Lung (tissue), 11 donors: ENCODE measurements at regions not wholly inside any gene's neighbourhood (a gene's known extent, or its start where the extent isn't known, plus 50 kb on each side); places are given as distances from the start of the nearest gene placed in this dataset.

Source experiments
- ATAC-seq: fragments of 200-7000 bp; cut with Tn5 transposase; one replicate; pipeline ENCODE4 v1.9.1; 2020; ENCODE audit warnings: moderate number of reproducible peaks; ENCODE audit not compliant: insufficient read depth, low FRiP score
- DNase-seq, 3 donors: peaks; one replicate each; pipeline ENCODE4 v3.0.0-alpha.2; 2013 to 2017
- H3K27ac ChIP-seq, 2 donors: one replicate each; pipeline ENCODE4 v1.5.1; 2013; ENCODE audit warnings: mild to moderate bottlenecking in 2 of 2, moderate library complexity in 2 of 2, control low read depth in 1 of 2, inconsistent platforms in 1 of 2, low read depth in 1 of 2, low read length in 1 of 2
- H3K27me3 ChIP-seq, 3 donors: one replicate each; pipeline ENCODE4 v1.5.1; 2013; ENCODE audit warnings: low read length in 2 of 3; ENCODE audit not compliant: control insufficient read depth in 3 of 3, insufficient read depth in 3 of 3
- H3K36me3 ChIP-seq, 4 donors: one replicate each; pipeline ENCODE4 v1.5.1; 2013; ENCODE audit warnings: low read length in 4 of 4, mild to moderate bottlenecking in 1 of 4, moderate library complexity in 1 of 4; ENCODE audit not compliant: control insufficient read depth in 4 of 4, insufficient read depth in 4 of 4
- H3K4me1 ChIP-seq, 5 donors: one replicate each; pipeline ENCODE4 v1.5.1; 2013; ENCODE audit warnings: low read length in 5 of 5, mild to moderate bottlenecking in 2 of 5, moderate library complexity in 1 of 5; ENCODE audit not compliant: control insufficient read depth in 5 of 5, insufficient read depth in 5 of 5
- H3K4me3 ChIP-seq: one replicate; pipeline ENCODE4 v1.5.1; 2013; ENCODE audit warnings: mild to moderate bottlenecking, control low read depth, moderate library complexity
- H3K9ac ChIP-seq, 2 donors: one replicate each; pipeline ENCODE4 v1.5.1; 2013; ENCODE audit warnings: low read length in 2 of 2, control low read depth in 1 of 2; ENCODE audit not compliant: insufficient read depth in 1 of 2
- H3K9me3 ChIP-seq, 4 donors: one replicate each; pipeline ENCODE4 v1.5.1; 2013; ENCODE audit warnings: low read length in 3 of 4, mild to moderate bottlenecking in 1 of 4, moderate library complexity in 1 of 4; ENCODE audit not compliant: control insufficient read depth in 4 of 4, insufficient read depth in 3 of 4
- CTCF ChIP-seq: IDR thresholded peaks from 2 replicates; pipeline ENCODE4 v1.5.1; 2012; ENCODE audit warnings: mild to moderate bottlenecking; ENCODE audit errors: control extremely low read depth, extremely low read depth
- WGBS, 2 donors: extraction: QIAGEN DNeasy Blood & Tissue Kit; methylation state at CpG; one replicate each; pipeline ENCODE4 v1.1.7; 2013; 5-methylcytosine and 5-hydroxymethylcytosine counted together
- donor health status: control.
- donor health status: control.
- donor health status: Bipolar disorder and iron deficiency.
- donor health status: healthy.
- donor health status: DM: yes; HTN: yes; CAD: no.

GRCh38 chr6:139657119-139657518, 282.7 kb upstream of the CITED2 start:
- Histone ChIP-seq H3K27ac (no peak overlapping the region), H3K4me3 (no peak overlapping the region), H3K4me1 (peaks cover 0 to 2% (median 0%) of the 10 kb centered on the region in 5 donors), H3K36me3 (no peaks in the 10 kb centered on the region), H3K9ac (no peak overlapping the region), H3K27me3 (no peaks in the 10 kb centered on the region), H3K9me3 (no peaks in the 10 kb centered on the region)
- WGBS, 2 donors, result 94 to 97% methylated on average over 1 of the region's 1 CpG
- no peak for TF ChIP-seq CTCF
- DNase-seq (no peak), ATAC-seq (no peak)

GRCh38 chr6:139655783-139656705, 281.6 kb upstream of the CITED2 start:
- Histone ChIP-seq H3K27ac (no peak overlapping the region), H3K9me3 (no peaks in the 10 kb centered on the region), H3K4me1 (peaks cover 0 to 2% (median 0%) of the 10 kb centered on the region in 5 donors), H3K9ac (no peak overlapping the region), H3K36me3 (no peaks in the 10 kb centered on the region), H3K27me3 (no peaks in the 10 kb centered on the region), H3K4me3 (no peak overlapping the region)
- ATAC-seq (no peak), DNase-seq (no peak)
- WGBS, 2 donors, result 66 to 86% methylated on average over 5 of the region's 5 CpGs
- TF ChIP-seq CTCF, result no peak

- no peak overlapping the region for H3K4me3 ChIP-seq
Observed at GRCh38 chr6:139654888-139655782, 280.7 kb upstream of the CITED2 start.

More at GRCh38 chr6:139654888-139655782, 280.7 kb upstream of the CITED2 start:
- DNase-seq (no peak), ATAC-seq (no peak)
- Histone ChIP-seq H3K27ac (no peak overlapping the region), H3K36me3 (no peaks in the 10 kb centered on the region), H3K9me3 (no peaks in the 10 kb centered on the region), H3K9ac (no peak overlapping the region), H3K27me3 (no peaks in the 10 kb centered on the region), H3K4me1 (no peaks in the 10 kb centered on the region)
- TF ChIP-seq CTCF, result no peak
- 83 to 85% methylated on average over 10 of the region's 10 CpGs for WGBS, 2 donors
